SK-N-SH (cell line): ENCODE measurements at regions not wholly inside any gene's neighbourhood (a gene's known extent, or its start where the extent isn't known, plus 50 kb on each side); places are given as distances from the start of the nearest gene placed in this dataset.
"Not testable (repeated sequence)": the region's sequence is repeated elsewhere in the genome, so short reads cannot be mapped to it uniquely, and the experiment has no call there.

Source experiments
- EP300 ChIP-seq, 2 experiments: IDR thresholded peaks; 2 replicates each; pipeline versions ENCODE4 v1.4.0 to v1.6.1; 2012; ENCODE audit warnings: borderline replicate concordance in 1 of 2, low read depth in 1 of 2, low read length in 1 of 2
- FOXM1 ChIP-seq: IDR thresholded peaks from 2 replicates; pipeline ENCODE4 v1.4.0; 2012; ENCODE audit warnings: low read depth, mild to moderate bottlenecking
- TCF12 ChIP-seq: IDR thresholded peaks from 2 replicates; pipeline ENCODE4 v1.4.0; 2012
- TF ChIP-seq, protein P1 (sequence below): fragments of 200-600 bp; sonication (generic); IDR thresholded peaks from 2 replicates; pipeline ENCODE4 v1.6.1; 2017; ENCODE audit warnings: antibody characterized with exemption, mild to moderate bottlenecking, moderate library complexity
- TF ChIP-seq, protein P2 (sequence below): IDR thresholded peaks from 2 replicates; pipeline ENCODE4 v1.4.0; 2012; ENCODE audit warnings: low read depth

DNA sequence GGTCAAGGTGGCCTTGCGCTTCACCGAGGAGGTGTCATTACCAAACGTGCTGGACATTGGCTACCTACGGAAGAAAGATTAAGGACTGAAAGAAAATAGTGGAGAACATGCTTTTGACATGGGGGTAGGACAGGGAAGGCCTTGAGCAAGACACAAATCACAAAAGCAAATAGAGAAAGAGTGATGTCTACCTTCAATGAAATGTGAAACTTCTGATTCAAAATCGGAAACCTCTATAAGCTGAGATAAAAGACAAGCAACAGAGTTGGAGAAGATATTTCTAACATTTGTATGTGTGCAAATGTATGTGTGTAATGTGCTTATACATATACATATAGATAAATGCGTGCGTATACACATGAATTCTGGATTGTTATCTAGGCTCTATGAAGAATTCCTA lies 89.5 kb upstream of the PLGLB2 start:
- not testable (repeated sequence) for TF ChIP-seq TCF12; EP300 (IDR thresholded peaks at IDR 0.05; ENCODE audit: borderline replicate concordance in 1 of 2, low read depth in 1 of 2, low read length in 1 of 2); FOXM1
- TF ChIP-seq, protein P1, sequence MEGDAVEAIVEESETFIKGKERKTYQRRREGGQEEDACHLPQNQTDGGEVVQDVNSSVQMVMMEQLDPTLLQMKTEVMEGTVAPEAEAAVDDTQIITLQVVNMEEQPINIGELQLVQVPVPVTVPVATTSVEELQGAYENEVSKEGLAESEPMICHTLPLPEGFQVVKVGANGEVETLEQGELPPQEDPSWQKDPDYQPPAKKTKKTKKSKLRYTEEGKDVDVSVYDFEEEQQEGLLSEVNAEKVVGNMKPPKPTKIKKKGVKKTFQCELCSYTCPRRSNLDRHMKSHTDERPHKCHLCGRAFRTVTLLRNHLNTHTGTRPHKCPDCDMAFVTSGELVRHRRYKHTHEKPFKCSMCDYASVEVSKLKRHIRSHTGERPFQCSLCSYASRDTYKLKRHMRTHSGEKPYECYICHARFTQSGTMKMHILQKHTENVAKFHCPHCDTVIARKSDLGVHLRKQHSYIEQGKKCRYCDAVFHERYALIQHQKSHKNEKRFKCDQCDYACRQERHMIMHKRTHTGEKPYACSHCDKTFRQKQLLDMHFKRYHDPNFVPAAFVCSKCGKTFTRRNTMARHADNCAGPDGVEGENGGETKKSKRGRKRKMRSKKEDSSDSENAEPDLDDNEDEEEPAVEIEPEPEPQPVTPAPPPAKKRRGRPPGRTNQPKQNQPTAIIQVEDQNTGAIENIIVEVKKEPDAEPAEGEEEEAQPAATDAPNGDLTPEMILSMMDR: not testable (repeated sequence)
- TF ChIP-seq, protein P2, sequence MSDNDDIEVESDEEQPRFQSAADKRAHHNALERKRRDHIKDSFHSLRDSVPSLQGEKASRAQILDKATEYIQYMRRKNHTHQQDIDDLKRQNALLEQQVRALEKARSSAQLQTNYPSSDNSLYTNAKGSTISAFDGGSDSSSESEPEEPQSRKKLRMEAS: not testable (repeated sequence)
